Upper lobe of left lung (tissue), 4 donors: ENCODE measurements at regions not wholly inside any gene's neighbourhood (a gene's known extent, or its start where the extent isn't known, plus 50 kb on each side); places are given as distances from the start of the nearest gene placed in this dataset.

ENCODE experiments used
- CTCF ChIP-seq, 6 experiments: fragments of 450-650 bp in 4 of 6; fragments of 200-600 bp in 2 of 6; sonication (generic) in 2 of 6; IDR thresholded peaks; one replicate each; pipeline ENCODE4 v1.5.1; 2016 to 2019; ENCODE audit warnings: antibody characterized with exemption in 6 of 6
- POLR2AphosphoS5 ChIP-seq, 2 donors: sonication (generic); formaldehyde crosslinking; IDR thresholded peaks; one replicate each; pipeline ENCODE4 v1.5.1; 2017; ENCODE audit warnings: antibody characterized with exemption in 2 of 2

GRCh38 chr11:128216198-128216597, 371.2 kb downstream of the ETS1 start:
- TF ChIP-seq POLR2AphosphoS5 (IDR thresholded peaks at IDR 0.05) (no peak), CTCF (IDR thresholded peaks at IDR 0.05) (no peak)
